Mesendoderm (in vitro differentiated cells): ENCODE measurements at regions not wholly inside any gene's neighbourhood (a gene's known extent, or its start where the extent isn't known, plus 50 kb on each side); places are given as distances from the start of the nearest gene placed in this dataset.

Source experiments
- DNase-seq: peaks from one replicate; pipeline ENCODE4 v3.0.0; 2013
- H2AK5ac ChIP-seq: 2 replicates; pipeline ENCODE4 v1.6.1; 2013; ENCODE audit warnings: low read length, inconsistent platforms
- H2BK120ac ChIP-seq: 2 replicates; pipeline ENCODE4 v1.6.1; 2013; ENCODE audit warnings: low read depth, mild to moderate bottlenecking, low read length, moderate library complexity, mixed read lengths
- H2BK15ac ChIP-seq: replicated peaks from 2 replicates; pipeline ENCODE4 v1.6.1; 2013; ENCODE audit warnings: low read depth, mild to moderate bottlenecking, moderate library complexity
- H2BK5ac ChIP-seq: 2 replicates; pipeline ENCODE4 v1.6.1; 2013; ENCODE audit warnings: low read length, inconsistent platforms
- H3K18ac ChIP-seq: 2 replicates; pipeline ENCODE4 v1.6.1; 2013; ENCODE audit warnings: mild to moderate bottlenecking, low read length, mixed read lengths
- H3K23ac ChIP-seq: one replicate; pipeline ENCODE4 v1.6.1; 2013; ENCODE audit warnings: low read length
- H3K27ac ChIP-seq: 2 replicates; pipeline ENCODE4 v1.5.1; 2013; ENCODE audit warnings: low read depth, mild to moderate bottlenecking, inconsistent platforms, low read length, moderate library complexity
- H3K27me3 ChIP-seq: 2 replicates; pipeline ENCODE4 v1.6.1; 2013; ENCODE audit warnings: low read length, control low read depth, mild to moderate bottlenecking, inconsistent platforms; ENCODE audit not compliant: insufficient read depth, poor library complexity
- H3K36me3 ChIP-seq: 2 replicates; pipeline ENCODE4 v1.6.1; 2013; ENCODE audit warnings: low read length, inconsistent platforms; ENCODE audit not compliant: control insufficient read depth, insufficient read depth
- H3K4ac ChIP-seq: one replicate; pipeline ENCODE4 v1.6.1; 2013; ENCODE audit warnings: low read depth, mild to moderate bottlenecking, low read length, moderate library complexity
- H3K4me1 ChIP-seq: 2 replicates; pipeline ENCODE4 v1.6.1; 2013; ENCODE audit warnings: low read depth, low read length, inconsistent platforms; ENCODE audit not compliant: control insufficient read depth
- H3K4me2 ChIP-seq: 2 replicates; pipeline ENCODE4 v1.6.1; 2013; ENCODE audit warnings: low read length
- H3K4me3 ChIP-seq: 2 replicates; pipeline ENCODE4 v1.5.1; 2013; ENCODE audit warnings: mild to moderate bottlenecking, low read length
- H3K56ac ChIP-seq: one replicate; pipeline ENCODE4 v1.6.1; 2013; ENCODE audit warnings: low read length
- H3K79me1 ChIP-seq: 2 replicates; pipeline ENCODE4 v1.6.1; 2013; ENCODE audit warnings: low read length, inconsistent platforms
- H3K79me2 ChIP-seq: 2 replicates; pipeline ENCODE4 v1.6.1; 2013; ENCODE audit warnings: mild to moderate bottlenecking, low read length; ENCODE audit not compliant: control insufficient read depth, insufficient read depth
- H3K9ac ChIP-seq: 2 replicates; pipeline ENCODE4 v1.6.1; 2013; ENCODE audit warnings: low read length, inconsistent platforms
- H4K5ac ChIP-seq: one replicate; pipeline ENCODE4 v1.6.1; 2013; ENCODE audit warnings: low read length
- H4K8ac ChIP-seq: one replicate; pipeline ENCODE4 v1.6.1; 2013; ENCODE audit warnings: low read depth, mild to moderate bottlenecking, control low read depth, low read length, moderate library complexity
- WGBS: extraction: QIAGEN DNeasy Blood & Tissue Kit; methylation state at CpG from one replicate; pipeline ENCODE4 v1.1.7; 2013; ENCODE audit warnings: low lambda C conversion rate, missing lambda C conversion rate; ENCODE audit not compliant: insufficient coverage; ENCODE audit errors: extremely low coverage; 5-methylcytosine and 5-hydroxymethylcytosine counted together

DNA sequence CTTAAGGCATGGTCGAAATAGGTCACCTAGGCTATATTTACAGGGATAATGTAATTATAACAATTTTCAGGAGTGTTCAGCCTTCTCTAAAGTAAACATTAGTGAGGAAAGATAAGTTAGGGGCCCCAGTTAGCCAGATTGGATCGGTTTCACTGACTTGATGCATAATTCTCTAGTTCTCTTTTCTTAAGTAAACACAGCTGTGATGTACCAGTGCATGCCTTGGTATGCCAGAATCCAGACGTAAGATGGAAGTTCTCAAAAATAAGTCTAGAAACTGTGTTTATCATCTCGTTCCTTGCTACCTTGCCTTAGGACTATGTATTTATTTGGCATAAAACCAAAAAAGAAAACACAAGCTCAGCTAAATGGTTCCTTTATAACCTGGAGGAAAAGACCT lies 442.2 kb upstream of the CLINT1 start:
- WGBS: no CpG with 5 or more reads among the region's 4 CpGs
- H3K4ac ChIP-seq: no peak overlapping the region

DNA sequence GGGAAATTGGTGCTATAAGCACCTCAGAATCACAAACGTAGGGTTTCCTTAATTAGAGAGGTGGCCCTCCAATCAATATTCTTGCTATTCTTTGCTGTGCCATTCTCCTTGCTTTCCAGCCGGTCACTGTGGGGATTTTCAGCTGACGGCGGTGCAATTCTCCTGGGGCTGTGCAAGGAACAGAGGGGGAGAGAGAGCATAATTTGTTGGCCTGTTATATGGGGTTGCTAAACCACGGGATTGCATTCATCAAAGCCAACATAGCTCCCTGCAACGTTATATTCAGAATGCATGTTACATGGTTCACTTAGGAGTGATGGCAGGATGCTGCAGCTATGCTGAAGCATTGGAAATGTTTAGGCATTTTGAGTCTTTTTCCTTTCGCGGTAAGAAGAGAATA lies 441.3 kb upstream of the CLINT1 start:
- H3K18ac ChIP-seq: no peak overlapping the region

More for the DNA sequence above, 442.2 kb upstream of the CLINT1 start:
- H2BK15ac ChIP-seq: no peak overlapping the region
- no peak for DNase-seq
- H3K36me3 ChIP-seq: no peaks in the 10 kb centered on the region
- H3K27ac ChIP-seq: no peak overlapping the region
- no peak overlapping the region for H4K5ac ChIP-seq
- H2AK5ac ChIP-seq: no peak overlapping the region
- H3K4me1 ChIP-seq: no peaks in the 10 kb centered on the region
- H3K23ac ChIP-seq: no peak overlapping the region
- no peak overlapping the region for H3K56ac ChIP-seq
- no peak overlapping the region for H2BK120ac ChIP-seq
- H3K4me3 ChIP-seq: no peak overlapping the region
- no peak overlapping the region for H3K9ac ChIP-seq
- H2BK5ac ChIP-seq: no peak overlapping the region
- no peaks in the 10 kb centered on the region for H3K79me1 ChIP-seq
- no peaks in the 10 kb centered on the region for H3K79me2 ChIP-seq
- H4K8ac ChIP-seq: no peak overlapping the region
- H3K4me2 ChIP-seq: no peak overlapping the region
- no peaks in the 10 kb centered on the region for H3K27me3 ChIP-seq
- no peak overlapping the region for H3K18ac ChIP-seq

DNA sequence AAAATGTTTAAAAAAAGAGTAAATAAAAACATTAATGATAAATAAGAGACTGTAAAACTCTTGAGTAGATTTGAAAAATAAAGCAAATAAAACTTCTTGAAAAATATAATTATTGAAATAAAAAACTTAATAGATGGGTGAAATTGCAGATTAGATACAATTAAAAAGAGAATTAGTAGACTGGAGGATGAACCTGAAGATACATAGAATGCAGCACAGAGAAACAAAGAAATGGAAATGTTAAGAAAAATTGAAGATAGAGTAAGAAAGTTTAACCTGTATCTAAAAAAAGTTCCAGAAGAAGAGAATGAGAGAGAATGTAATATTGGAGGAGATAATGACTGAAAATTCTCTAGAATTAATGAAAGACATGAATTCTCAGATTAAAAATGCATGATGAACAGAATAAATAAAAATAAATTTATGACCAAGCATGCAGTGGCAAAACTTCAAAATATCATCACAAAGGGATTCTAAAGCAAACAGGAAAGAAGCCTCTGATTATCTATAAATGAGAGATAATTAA lies 438.1 kb upstream of the CLINT1 start:
- H3K36me3 ChIP-seq: no peaks in the 10 kb centered on the region
- no peaks in the 10 kb centered on the region for H3K4me1 ChIP-seq
- no peak overlapping the region for H3K4me3 ChIP-seq
- no peak overlapping the region for H2AK5ac ChIP-seq
- H3K79me1 ChIP-seq: no peaks in the 10 kb centered on the region
- no peaks in the 10 kb centered on the region for H3K79me2 ChIP-seq
- H3K18ac ChIP-seq: no peak overlapping the region
- H2BK5ac ChIP-seq: no peak overlapping the region
- no peak overlapping the region for H3K23ac ChIP-seq
- no peak overlapping the region for H3K4me2 ChIP-seq
- H4K8ac ChIP-seq: no peak overlapping the region
- no peak for DNase-seq
- no peak overlapping the region for H3K4ac ChIP-seq
- no peaks in the 10 kb centered on the region for H3K27me3 ChIP-seq
- H2BK15ac ChIP-seq: no peak overlapping the region
- H2BK120ac ChIP-seq: no peak overlapping the region
- no peak overlapping the region for H3K56ac ChIP-seq
- H4K5ac ChIP-seq: no peak overlapping the region
- no peak overlapping the region for H3K9ac ChIP-seq
- no peak overlapping the region for H3K27ac ChIP-seq

More for the DNA sequence above, 441.3 kb upstream of the CLINT1 start:
- Histone ChIP-seq H3K4me2 (no peak overlapping the region), H3K27ac (no peak overlapping the region), H3K4me3 (no peak overlapping the region), H2BK15ac (no peak overlapping the region), H2BK120ac (no peak overlapping the region), H3K4me1 (no peaks in the 10 kb centered on the region), H4K5ac (no peak overlapping the region), H3K79me1 (no peaks in the 10 kb centered on the region), H4K8ac (no peak overlapping the region), H3K36me3 (no peaks in the 10 kb centered on the region), H3K9ac (no peak overlapping the region), H3K27me3 (no peaks in the 10 kb centered on the region), H2AK5ac (no peak overlapping the region), H3K4ac (no peak overlapping the region), H2BK5ac (no peak overlapping the region), H3K23ac (no peak overlapping the region), H3K79me2 (no peaks in the 10 kb centered on the region), H3K56ac (no peak overlapping the region)
- no peak for DNase-seq
- WGBS: no CpG with 5 or more reads among the region's 8 CpGs

DNA sequence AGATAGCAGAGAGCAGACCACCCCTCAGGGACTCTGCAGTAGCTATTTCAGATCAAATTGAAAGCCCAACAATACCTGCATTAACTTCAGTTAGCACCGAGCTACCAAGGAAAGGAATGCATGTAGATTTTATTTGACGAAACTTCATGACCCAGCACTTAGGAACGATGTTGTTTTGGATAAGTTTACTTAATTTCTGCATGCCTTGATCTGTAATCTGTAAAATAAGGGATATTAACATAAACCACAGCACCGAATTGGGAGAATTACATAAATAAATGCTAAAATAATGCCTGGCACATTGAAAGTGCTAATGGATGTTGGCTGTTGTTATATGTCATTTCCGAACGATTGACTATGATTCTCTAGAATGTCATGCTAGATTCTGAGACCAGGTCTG lies 435.8 kb upstream of the CLINT1 start:
- no peak overlapping the region for H4K8ac ChIP-seq
- no peaks in the 10 kb centered on the region for H3K79me1 ChIP-seq
- no CpG with 5 or more reads among the region's 6 CpGs for WGBS
- H3K4me2 ChIP-seq: no peak overlapping the region
- H3K79me2 ChIP-seq: no peaks in the 10 kb centered on the region
- no peak overlapping the region for H3K9ac ChIP-seq
- no peak overlapping the region for H3K27ac ChIP-seq
- H3K36me3 ChIP-seq: no peaks in the 10 kb centered on the region
- no peak overlapping the region for H3K23ac ChIP-seq
- no peak overlapping the region for H4K5ac ChIP-seq
- H3K4me1 ChIP-seq: no peaks in the 10 kb centered on the region
- DNase-seq: no peak
- H2BK5ac ChIP-seq: no peak overlapping the region
- H3K27me3 ChIP-seq: no peaks in the 10 kb centered on the region
- H2AK5ac ChIP-seq: no peak overlapping the region
- no peak overlapping the region for H2BK15ac ChIP-seq
- H3K4me3 ChIP-seq: no peak overlapping the region
- H3K18ac ChIP-seq: no peak overlapping the region
- H2BK120ac ChIP-seq: no peak overlapping the region
- H3K56ac ChIP-seq: no peak overlapping the region
- no peak overlapping the region for H3K4ac ChIP-seq

DNA sequence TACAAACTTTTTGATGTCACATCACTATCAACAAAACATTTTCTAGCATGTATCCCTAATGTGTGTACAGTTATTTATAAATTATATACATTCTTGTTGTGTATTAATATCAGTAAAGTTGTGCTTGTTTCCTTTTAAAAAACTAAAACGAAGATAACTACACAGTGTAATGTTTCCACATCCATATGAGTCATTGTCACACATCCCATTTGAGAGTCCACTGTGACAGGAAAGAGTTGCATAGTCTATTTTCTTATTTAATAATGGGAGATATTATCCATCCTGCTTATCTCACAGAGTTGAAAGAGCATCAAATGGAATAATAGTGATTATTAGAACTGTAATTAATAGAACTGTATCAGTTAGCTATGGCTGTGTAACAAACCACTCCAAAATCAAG lies 434.0 kb upstream of the CLINT1 start:
- Histone ChIP-seq H3K56ac (no peak overlapping the region), H3K27ac (no peak overlapping the region), H3K4me3 (no peak overlapping the region), H3K79me1 (no peaks in the 10 kb centered on the region), H4K8ac (no peak overlapping the region), H3K36me3 (no peaks in the 10 kb centered on the region), H4K5ac (no peak overlapping the region), H3K4me1 (no peaks in the 10 kb centered on the region), H2BK15ac (no peak overlapping the region), H3K18ac (no peak overlapping the region), H3K9ac (no peak overlapping the region), H2BK120ac (no peak overlapping the region), H3K4me2 (no peak overlapping the region), H2AK5ac (no peak overlapping the region), H3K4ac (no peak overlapping the region), H3K79me2 (no peaks in the 10 kb centered on the region), H3K23ac (no peak overlapping the region), H2BK5ac (no peak overlapping the region), H3K27me3 (no peaks in the 10 kb centered on the region)
- DNase-seq: no peak
- WGBS: no CpG with 5 or more reads among the region's 1 CpG

DNA sequence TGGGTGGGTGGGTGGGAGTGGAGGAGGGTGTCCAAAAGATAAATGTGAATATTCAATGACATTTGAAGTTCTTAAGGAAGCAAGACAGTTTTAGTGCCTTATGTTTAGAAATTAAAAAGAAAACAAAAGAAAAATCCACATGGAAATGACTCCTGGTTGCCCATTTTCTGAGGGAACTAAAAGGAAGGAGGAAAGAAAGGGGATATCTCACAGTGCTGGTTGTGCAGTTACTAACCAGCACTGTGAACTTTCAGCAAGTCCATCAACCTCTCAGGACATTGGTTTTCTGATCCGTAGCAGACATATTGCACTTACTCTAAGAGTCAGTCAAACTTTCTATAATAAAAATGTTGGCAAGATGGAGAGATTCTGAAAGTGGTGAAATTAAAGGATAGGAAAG lies 431.0 kb upstream of the CLINT1 start:
- no peaks in the 10 kb centered on the region for H3K79me1 ChIP-seq
- H3K79me2 ChIP-seq: no peaks in the 10 kb centered on the region
- no peak overlapping the region for H3K18ac ChIP-seq
- H3K36me3 ChIP-seq: no peaks in the 10 kb centered on the region
- DNase-seq: no peak
- no peak overlapping the region for H3K4me3 ChIP-seq
- H3K27me3 ChIP-seq: no peaks in the 10 kb centered on the region
- no peaks in the 10 kb centered on the region for H3K4me1 ChIP-seq
- H2AK5ac ChIP-seq: no peak overlapping the region
- H2BK15ac ChIP-seq: no peak overlapping the region
- H3K4ac ChIP-seq: no peak overlapping the region
- no peak overlapping the region for H4K8ac ChIP-seq
- H3K23ac ChIP-seq: no peak overlapping the region
- no peak overlapping the region for H4K5ac ChIP-seq
- H2BK120ac ChIP-seq: no peak overlapping the region
- no CpG with 5 or more reads among the region's 1 CpG for WGBS
- H3K4me2 ChIP-seq: no peak overlapping the region
- no peak overlapping the region for H3K56ac ChIP-seq
- no peak overlapping the region for H2BK5ac ChIP-seq
- no peak overlapping the region for H3K27ac ChIP-seq
- no peak overlapping the region for H3K9ac ChIP-seq
